Memory B cell (primary cell): ENCODE measurements at regions not wholly inside any gene's neighbourhood (a gene's known extent, or its start where the extent isn't known, plus 50 kb on each side); places are given as distances from the start of the nearest gene placed in this dataset.
"Not testable (repeated sequence)": the region's sequence is repeated elsewhere in the genome, so short reads cannot be mapped to it uniquely, and the experiment has no call there.

Experiments used
- ATAC-seq: fragments of 150-1000 bp; cut with Tn5 transposase; 2 replicates; pipeline ENCODE4 v1.10.0; 2021; ENCODE audit warnings: low read depth, mild to moderate bottlenecking, moderate library complexity
- DNase-seq, 2 donors: peaks; one replicate each; pipeline ENCODE4 v3.0.0; 2022; ENCODE audit warnings: low spot score in 2 of 2
- H3K27ac Mint-ChIP-seq: one replicate; pipeline ENCODE4 v1.8.0; 2022; ENCODE audit warnings: mild to moderate bottlenecking, moderate library complexity, mixed read lengths
- H3K27me3 Mint-ChIP-seq: one replicate; pipeline ENCODE4 v1.8.0; 2022; ENCODE audit warnings: mixed read lengths
- H3K36me3 Mint-ChIP-seq: one replicate; pipeline ENCODE4 v1.8.0; 2022; ENCODE audit warnings: mild to moderate bottlenecking, mixed read lengths
- H3K4me1 Mint-ChIP-seq: one replicate; pipeline ENCODE4 v1.8.0; 2022; ENCODE audit warnings: mixed read lengths
- H3K4me3 Mint-ChIP-seq: one replicate; pipeline ENCODE4 v1.8.0; 2022; ENCODE audit warnings: mild to moderate bottlenecking, moderate library complexity, mixed read lengths
- H3K9me3 Mint-ChIP-seq: one replicate; pipeline ENCODE4 v1.8.0; 2022; ENCODE audit warnings: mixed read lengths

DNA sequence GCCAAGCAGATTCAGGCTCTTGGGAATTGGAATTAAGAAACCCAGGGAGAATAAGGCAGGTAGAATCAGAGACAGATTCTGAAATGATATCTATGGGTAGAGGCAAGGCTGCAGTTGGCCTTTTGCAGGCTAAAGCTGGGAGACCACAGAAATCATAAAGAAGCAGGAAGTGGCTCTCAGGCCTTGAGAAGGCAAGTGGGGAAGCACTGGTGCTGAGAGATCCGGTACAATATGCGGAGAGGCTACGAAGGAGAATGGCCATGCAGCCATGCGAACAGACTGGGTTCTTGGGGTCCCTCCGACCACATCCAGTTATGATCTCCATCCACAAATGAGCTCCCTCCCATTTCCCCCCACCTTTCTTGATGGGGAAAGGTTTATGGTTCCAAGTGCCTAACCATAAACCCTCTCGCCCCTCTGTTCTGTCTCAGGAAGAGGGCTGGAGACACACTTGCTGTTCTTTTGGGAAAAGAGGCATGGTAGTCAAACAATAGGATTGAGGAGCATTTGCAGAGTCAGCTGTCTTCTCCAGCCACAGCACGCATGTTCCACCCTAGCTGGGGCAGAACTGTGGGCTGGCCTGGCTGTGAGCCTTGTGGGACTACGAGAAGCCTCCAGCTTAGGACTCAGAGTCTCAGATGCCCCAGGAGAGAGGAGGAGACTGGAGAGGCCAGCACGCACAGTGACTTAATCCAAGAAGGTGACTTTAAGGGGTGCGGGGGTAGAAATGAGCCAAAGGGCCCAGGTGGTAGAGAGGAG lies 99.6 kb downstream of the RPLP1 start:
- Mint-ChIP-seq H3K9me3 (peaks cover 10% of the 10 kb centered on the region), H3K27me3 (peaks cover 16% of the 10 kb centered on the region), H3K27ac (no peak overlapping the region), H3K4me3 (no peak overlapping the region), H3K36me3 (no peaks in the 10 kb centered on the region), H3K4me1 (no peaks in the 10 kb centered on the region)
- DNase-seq (no peak), ATAC-seq (no peak)

DNA sequence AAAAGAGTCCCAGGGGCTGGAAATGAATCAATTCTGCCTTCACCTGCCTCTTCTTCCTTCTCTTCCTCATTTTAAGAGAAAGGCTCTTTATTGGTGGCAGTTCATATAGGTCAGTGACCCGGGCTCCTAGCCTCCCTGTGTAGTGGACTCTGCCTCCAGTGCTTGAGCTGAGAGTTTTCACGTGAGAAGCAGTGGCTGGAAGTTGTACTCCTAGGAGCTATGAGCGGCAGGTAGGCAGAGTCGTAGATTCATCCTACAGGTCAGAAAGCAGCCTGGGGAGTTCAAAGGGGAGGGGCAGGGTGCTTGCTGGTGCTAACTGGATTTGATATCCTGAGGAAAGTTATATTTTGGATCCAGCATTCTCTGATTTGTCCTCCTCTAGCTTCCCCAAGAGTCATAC lies 101.1 kb downstream of the RPLP1 start:
- no peaks in the 10 kb centered on the region for H3K36me3 Mint-ChIP-seq
- no peak overlapping the region for H3K4me3 Mint-ChIP-seq
- DNase-seq: no peak
- peaks cover 11% of the 10 kb centered on the region for H3K27me3 Mint-ChIP-seq
- no peaks in the 10 kb centered on the region for H3K4me1 Mint-ChIP-seq
- ATAC-seq: no peak
- no peak overlapping the region for H3K27ac Mint-ChIP-seq
- H3K9me3 Mint-ChIP-seq: peaks cover 10% of the 10 kb centered on the region

DNA sequence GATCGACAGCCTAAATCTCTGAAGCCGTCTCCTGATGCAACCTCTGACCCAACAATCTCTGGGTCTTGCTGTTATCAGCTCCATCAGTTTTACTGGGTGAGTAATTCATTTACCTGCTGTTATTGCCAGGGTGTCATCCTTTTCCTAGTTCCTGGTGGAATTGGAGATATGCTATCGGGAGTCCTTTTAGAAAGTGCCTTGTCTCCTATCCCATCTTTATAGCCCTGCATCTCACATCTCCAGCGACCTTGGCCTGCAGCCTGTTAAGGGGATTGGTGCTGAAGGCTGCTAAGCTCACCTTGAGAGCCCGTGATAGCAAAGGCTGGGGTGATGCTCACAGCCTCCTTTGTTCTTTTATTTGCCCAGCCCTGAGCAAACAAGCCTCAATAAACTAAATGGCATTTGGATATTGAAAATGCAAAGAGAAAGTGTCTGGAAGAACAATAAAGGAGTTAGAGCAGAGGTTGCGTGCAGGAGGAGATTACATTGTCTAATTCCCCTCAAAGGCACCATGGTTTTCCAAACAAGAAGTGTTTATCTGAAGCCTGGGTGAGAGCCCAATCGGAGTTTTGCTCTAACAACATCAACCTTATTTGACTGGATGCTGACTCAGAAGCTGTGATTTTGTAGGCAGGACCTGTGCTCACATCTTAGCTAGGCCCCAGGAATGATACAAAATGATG lies 101.8 kb downstream of the RPLP1 start:
- Mint-ChIP-seq H3K36me3 (no peaks in the 10 kb centered on the region), H3K27me3 (peaks cover 7% of the 10 kb centered on the region), H3K4me3 (no peak overlapping the region), H3K27ac (no peak overlapping the region), H3K9me3 (peaks cover 10% of the 10 kb centered on the region), H3K4me1 (no peaks in the 10 kb centered on the region)
- DNase-seq: no peak
- ATAC-seq: no peak

DNA sequence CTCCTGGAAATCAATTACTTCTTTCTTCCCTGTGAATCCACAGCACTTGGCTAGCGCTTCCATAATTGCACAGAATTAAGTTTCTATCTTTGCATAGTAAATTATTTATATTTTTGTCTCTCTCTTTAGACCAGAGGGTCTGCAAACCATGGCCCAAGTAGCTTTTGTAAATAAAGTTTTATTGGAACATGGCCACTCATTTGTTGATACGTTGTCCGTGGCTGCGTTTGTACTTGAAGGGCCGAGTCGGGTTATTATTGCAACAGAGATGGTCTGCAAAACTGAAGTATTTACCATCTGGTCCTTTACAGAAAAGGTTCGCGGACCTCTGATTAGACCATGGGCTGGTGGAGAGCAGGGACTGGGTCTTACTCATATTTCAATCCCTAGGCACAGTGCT lies 102.5 kb downstream of the RPLP1 start:
- peaks cover 10% of the 10 kb centered on the region for H3K9me3 Mint-ChIP-seq

DNA sequence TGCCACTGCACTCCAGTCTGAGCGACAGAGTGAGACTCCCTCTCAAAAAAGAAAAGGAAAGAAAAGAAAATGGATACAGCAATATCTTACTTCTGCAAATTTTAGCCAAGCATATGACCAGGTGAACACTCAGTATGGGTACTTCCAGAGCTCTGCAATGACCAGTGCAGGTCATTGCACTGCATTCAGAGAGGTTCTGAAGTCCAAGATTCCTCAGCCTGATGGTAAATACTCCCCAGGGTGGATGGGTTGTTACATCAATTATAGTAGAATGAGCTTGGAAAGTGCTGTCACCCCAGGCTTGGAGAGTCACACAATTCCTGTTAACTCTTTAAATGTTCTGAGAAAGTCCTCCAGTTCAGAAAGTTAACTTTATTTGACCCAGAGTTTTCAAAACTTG lies 103.7 kb downstream of the RPLP1 start:
- Mint-ChIP-seq H3K27ac (no peak overlapping the region), H3K27me3 (peaks cover 1% of the 10 kb centered on the region), H3K4me1 (no peaks in the 10 kb centered on the region), H3K9me3 (peaks cover 9% of the 10 kb centered on the region), H3K4me3 (no peak overlapping the region), H3K36me3 (no peaks in the 10 kb centered on the region)
- ATAC-seq (no peak), DNase-seq (no peak)

More for the DNA sequence above, 102.5 kb downstream of the RPLP1 start:
- H3K36me3 Mint-ChIP-seq: no peaks in the 10 kb centered on the region
- no peak overlapping the region for H3K4me3 Mint-ChIP-seq
- H3K4me1 Mint-ChIP-seq: no peaks in the 10 kb centered on the region
- no peak for DNase-seq
- H3K27ac Mint-ChIP-seq: no peak overlapping the region
- ATAC-seq: no peak
- H3K27me3 Mint-ChIP-seq: peaks cover 3% of the 10 kb centered on the region

DNA sequence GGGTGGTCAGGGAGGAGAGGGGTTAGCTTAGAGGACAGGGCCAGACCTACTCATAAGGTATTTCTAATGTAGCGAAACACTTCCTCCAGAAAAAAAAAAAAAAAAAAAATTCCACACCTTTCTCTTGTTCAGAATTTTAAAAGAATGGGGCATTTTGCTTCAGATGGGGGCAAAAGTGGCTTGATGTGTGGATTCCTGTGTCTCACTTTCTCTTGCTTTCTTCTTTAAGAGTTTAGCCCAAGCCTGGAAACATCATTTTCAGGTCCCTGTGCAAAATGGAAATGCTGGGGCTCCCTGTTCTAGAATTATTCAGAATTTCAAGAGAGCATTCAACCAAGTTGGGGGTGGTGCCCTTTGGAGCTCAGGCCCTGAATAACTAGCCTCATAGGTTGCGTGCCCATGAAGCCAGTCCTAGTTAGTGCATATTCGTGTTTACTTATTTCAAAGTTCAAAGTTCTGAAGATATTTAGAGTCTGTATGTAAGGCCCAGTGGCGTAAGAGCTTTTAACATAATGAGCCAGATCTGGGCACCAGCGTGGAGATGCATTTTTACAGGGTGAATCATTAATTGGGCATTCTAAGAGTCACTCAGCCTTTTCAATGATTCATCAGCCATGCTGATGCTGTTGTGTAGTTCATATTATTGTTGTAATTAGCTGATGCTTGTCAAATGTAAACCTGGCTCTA lies 104.5 kb downstream of the RPLP1 start:
- no peak for DNase-seq
- no peaks in the 10 kb centered on the region for H3K36me3 Mint-ChIP-seq
- H3K27ac Mint-ChIP-seq: no peak overlapping the region
- H3K4me1 Mint-ChIP-seq: no peaks in the 10 kb centered on the region
- H3K9me3 Mint-ChIP-seq: peaks cover 4% of the 10 kb centered on the region
- no peak overlapping the region for H3K4me3 Mint-ChIP-seq
- no peak for ATAC-seq
- H3K27me3 Mint-ChIP-seq: peaks cover 1% of the 10 kb centered on the region

DNA sequence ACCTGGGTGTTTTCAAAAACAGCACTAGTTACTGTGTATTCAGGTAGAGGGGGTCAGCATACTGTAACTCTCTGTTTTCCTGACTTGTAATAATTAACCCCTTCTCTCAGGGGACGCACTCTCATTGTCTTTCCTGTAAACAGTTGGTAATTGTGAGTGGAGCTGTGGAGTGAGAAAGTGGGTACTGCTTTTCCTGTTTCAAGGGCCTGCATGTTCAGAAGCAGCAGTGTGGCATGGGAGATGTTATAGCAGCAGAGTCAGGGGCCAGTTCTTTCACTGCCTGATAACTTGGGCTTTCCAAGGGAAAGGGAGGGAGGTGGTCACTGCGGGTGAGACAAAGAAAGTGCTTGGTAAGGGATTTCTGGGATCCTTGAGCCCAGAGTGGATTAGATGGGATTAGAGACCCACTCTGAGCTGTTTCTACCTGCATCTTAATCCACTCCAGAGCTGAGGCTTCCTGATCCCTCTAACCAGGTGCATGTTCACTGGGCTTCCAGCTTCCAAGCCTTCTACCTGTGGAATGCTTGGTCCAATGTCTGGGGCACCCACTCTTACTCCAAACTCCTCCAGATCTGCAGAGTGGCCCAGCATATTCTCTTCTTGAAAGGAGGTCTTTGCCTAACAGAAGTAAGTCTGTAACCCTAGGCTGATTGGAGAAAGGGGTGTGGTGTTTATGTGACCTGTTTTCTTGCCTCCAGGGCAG lies 105.2 kb downstream of the RPLP1 start:
- H3K4me3 Mint-ChIP-seq: no peak overlapping the region
- no peak overlapping the region for H3K27ac Mint-ChIP-seq
- ATAC-seq: no peak
- H3K4me1 Mint-ChIP-seq: no peaks in the 10 kb centered on the region
- peaks cover 4% of the 10 kb centered on the region for H3K27me3 Mint-ChIP-seq
- no peaks in the 10 kb centered on the region for H3K36me3 Mint-ChIP-seq
- DNase-seq: no peak
- no peaks in the 10 kb centered on the region for H3K9me3 Mint-ChIP-seq

DNA sequence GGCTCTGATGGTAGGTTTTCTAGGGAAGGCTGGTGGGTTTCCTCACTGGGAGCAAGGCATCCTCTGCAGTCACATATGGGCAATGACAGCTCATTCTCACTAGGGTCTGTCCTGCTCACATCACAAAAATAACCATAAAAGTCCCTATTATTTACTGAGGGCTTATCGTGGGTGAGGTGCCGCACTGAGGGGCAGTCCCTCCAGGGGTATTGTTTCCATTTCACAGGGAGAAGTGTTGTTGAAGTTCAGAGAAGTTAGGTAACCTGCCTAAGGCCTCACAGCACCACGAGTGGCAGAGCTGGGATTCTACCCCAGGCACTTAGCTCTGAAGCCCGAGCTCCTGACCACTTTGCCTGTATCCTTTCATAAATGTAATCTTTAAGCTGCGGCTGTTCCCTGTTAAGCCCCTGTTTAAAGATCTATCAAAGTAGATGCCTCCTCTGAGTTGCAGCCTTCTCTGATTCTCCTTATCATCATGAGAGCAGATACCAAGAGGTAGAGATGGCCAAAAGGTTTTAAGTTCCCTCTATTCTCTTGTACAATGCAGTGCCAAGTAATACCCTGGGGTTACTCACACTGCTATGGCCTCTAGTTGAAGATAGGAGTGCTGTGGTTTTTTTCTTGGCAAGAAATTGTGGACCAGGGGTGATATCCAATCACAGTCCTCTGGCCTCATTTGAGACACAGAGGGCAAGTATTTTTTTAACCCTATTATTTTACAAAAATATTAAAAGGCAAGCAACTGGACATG lies 107.0 kb downstream of the RPLP1 start:
- Mint-ChIP-seq H3K27ac (no peak overlapping the region), H3K4me1 (no peaks in the 10 kb centered on the region), H3K27me3 (peaks cover 10% of the 10 kb centered on the region), H3K4me3 (no peak overlapping the region), H3K9me3 (no peaks in the 10 kb centered on the region), H3K36me3 (no peaks in the 10 kb centered on the region)
- DNase-seq (no peak), ATAC-seq (no peak)

DNA sequence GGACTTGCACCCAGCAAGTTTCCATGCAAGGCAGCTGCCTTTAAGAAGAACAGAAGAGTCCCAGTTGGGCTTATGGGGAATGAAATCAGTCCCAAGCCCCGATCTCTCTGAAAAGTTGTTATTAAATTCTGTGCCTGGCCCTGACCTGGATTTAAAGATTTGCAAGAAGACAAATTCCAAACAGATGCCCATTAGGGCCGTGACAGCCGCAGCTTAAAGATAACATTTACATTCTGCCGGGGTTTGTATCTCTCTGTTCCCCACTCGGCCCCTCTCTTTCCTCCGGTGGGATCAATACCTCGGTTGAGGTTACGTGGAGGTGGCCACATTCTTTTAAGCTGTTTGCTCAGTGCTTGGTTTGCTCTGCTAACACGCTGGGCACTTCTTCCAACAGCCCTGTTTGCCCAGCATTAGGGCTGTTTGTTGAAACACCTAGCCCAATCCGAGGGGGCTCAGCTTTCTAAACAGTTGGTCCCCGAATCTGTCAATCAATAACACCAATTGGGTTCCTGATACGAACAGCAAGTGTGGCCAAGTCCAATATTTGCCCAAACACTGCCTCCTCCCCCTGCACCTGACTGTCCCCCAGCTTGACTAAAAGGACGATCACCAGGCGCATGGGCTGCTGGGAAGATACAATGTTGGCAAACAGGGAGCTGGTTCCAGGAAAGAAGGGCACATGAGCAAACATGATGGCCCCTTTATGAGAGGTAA lies 108.6 kb downstream of the RPLP1 start:
- ATAC-seq (no peak), DNase-seq (no peak)
- Mint-ChIP-seq H3K36me3 (no peaks in the 10 kb centered on the region), H3K27ac (no peak overlapping the region), H3K9me3 (no peaks in the 10 kb centered on the region), H3K4me3 (no peak overlapping the region), H3K4me1 (no peaks in the 10 kb centered on the region), H3K27me3 (peaks cover 13% of the 10 kb centered on the region)

DNA sequence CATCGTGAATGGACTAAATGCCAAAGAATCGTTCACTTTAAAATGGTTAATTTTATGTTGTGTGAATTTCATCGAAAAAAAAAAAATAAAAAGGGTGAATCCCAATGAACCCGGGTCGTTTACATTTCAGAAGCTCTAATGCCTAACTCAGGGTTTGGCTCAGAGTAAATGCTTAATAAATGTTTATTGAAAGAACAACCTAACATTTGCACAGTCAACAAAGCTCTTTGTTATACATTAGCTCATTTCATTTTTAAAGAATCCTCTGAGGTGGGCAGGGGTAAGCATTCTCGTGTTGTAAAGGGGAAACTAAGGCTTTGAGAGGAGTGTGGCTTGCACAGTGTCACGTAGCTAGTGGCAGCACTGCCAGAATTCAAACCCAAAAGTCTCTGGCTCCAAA lies 109.5 kb downstream of the RPLP1 start:
- no peak overlapping the region for H3K27ac Mint-ChIP-seq
- no peaks in the 10 kb centered on the region for H3K4me1 Mint-ChIP-seq
- H3K36me3 Mint-ChIP-seq: no peaks in the 10 kb centered on the region
- ATAC-seq: no peak
- no peak for DNase-seq
- no peaks in the 10 kb centered on the region for H3K9me3 Mint-ChIP-seq
- peaks cover 12% of the 10 kb centered on the region for H3K27me3 Mint-ChIP-seq
- no peak overlapping the region for H3K4me3 Mint-ChIP-seq

DNA sequence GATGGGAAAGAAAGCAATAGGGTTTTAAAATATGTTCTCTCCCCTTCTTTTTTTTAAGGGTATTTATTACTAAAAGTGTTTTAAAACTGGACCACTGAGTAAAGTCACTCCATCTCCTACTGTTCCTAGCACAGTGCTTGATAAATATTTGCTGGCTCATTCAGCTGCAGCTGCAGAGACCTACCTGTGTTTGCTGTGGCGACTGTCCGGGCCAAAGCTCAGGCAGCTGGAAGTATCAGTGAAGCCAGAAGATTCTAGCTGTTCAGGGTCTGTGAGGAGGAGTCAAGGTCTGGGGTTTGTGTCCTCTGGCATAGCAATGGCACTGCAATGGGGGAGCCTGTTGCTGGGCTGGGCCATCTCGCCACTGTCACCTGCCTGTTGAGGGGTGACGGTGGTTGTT lies 109.9 kb downstream of the RPLP1 start:
- DNase-seq (no peak), ATAC-seq (no peak)
- H3K4me3 Mint-ChIP-seq: no peak overlapping the region
- no peaks in the 10 kb centered on the region for H3K9me3 Mint-ChIP-seq
- no peaks in the 10 kb centered on the region for H3K36me3 Mint-ChIP-seq
- H3K4me1 Mint-ChIP-seq: no peaks in the 10 kb centered on the region
- H3K27ac Mint-ChIP-seq: no peak overlapping the region
- peaks cover 12% of the 10 kb centered on the region for H3K27me3 Mint-ChIP-seq

DNA sequence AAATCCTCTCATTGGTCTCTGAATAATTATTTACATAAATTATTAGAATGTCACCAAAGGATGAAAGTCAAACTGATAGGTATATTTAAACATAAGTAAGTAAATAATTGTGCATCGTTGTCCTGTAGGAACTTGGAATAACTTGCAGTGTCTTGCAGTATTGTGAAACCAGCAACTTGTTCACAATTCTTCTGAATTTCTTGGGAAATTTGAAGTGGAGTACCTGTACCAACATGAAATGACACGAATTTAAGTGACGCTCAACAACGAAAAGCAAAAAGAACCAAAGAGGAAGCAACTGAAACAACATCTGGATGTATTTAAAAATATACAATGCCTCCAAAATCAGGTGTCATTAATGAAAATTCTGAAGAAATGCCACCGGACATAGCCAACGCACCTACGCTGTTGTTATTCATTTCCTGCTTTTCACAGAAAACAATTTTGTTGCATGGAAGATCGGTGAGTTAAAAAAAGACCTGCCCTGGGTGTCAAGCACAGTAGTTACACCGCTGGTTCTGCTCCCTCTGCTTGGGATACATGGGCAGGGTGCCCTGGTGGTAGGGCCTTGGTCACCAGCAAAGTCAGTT lies 112.5 kb downstream of the RPLP1 start:
- Mint-ChIP-seq H3K9me3 (no peaks in the 10 kb centered on the region), H3K4me3 (no peak overlapping the region), H3K36me3 (no peaks in the 10 kb centered on the region), H3K27me3 (peaks cover 12% of the 10 kb centered on the region), H3K27ac (no peak overlapping the region), H3K4me1 (no peaks in the 10 kb centered on the region)
- ATAC-seq (no peak), DNase-seq (no peak)

DNA sequence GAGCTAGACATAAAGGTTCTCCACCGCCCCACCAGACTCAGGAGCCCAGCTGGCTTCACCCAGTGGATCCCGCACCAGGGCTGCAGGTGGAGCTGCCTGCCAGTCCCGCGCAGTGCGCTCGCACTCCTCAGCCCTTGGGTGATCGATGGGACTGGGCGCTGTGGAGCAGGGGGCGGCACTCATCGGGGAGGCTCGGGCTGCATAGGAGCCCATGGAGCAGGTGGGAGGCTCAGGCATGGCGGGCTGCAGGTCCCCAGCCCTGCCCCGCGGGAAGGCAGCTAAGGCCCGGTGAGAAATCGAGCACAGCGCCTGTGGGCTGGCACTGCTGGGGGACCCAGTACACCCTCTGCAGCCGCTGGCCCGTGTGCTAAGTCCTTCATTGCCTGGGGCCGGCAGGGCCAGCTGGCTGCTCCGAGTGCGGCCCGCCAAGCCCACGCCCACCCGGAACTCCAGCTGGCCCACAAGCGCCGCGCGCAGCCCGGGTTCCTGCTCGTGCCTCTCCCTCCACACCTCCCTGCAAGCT lies 114.7 kb downstream of the RPLP1 start:
- H3K27ac Mint-ChIP-seq, H3K4me3 Mint-ChIP-seq: not testable (repeated sequence)

More for the DNA sequence above, 114.7 kb downstream of the RPLP1 start:
- H3K36me3 Mint-ChIP-seq, ATAC-seq, H3K4me1 Mint-ChIP-seq, DNase-seq, H3K9me3 Mint-ChIP-seq: not testable (repeated sequence)
- H3K27me3 Mint-ChIP-seq: peaks cover 20% of the 10 kb centered on the region
